ENCODE measurements at regions not wholly inside any gene's neighbourhood (a gene's known extent, or its start where the extent isn't known, plus 50 kb on each side); places are given as distances from the start of the nearest gene placed in this dataset.

DNA sequence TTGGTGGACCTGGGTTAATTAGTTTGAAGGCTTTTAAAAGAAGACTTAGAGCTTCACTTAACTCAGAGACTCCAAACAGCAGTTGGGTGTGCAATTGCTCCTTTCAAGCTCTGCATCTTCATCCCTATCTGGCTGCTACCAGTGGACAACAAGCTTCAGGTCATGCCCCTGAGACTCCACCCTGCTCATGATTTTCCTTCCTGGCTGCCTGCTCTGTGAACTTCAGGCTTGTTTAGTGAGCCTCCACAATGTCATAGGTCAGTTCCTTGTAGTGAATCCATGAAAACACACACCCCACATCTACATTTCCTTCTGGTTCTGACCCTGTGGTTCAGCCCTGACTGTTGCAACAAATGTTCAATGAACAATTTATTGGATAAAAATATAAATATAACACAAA lies 61.1 kb upstream of the MARCKS start:
- no peak for DNase-seq

DNA sequence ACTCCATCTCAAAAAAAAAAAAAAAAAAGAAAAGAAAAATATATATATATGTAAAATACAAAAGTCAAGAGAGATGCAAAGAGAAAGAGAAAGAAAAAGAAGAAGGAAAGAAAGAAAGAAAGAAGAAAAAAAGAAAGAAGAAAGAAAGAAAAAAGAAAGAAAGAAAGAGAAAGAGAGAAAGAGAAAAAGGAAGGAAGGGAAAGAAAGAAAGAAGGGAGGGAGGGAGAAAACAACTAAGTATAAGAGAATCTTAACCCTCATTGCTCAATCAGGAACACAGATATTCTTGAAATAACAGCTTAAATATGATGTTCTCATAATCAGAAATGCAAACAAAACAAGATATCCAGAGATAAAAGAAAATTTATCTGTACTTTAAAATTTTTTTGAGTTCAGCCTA lies 54.4 kb upstream of the MARCKS start:
- DNase-seq, result no peak

DNA sequence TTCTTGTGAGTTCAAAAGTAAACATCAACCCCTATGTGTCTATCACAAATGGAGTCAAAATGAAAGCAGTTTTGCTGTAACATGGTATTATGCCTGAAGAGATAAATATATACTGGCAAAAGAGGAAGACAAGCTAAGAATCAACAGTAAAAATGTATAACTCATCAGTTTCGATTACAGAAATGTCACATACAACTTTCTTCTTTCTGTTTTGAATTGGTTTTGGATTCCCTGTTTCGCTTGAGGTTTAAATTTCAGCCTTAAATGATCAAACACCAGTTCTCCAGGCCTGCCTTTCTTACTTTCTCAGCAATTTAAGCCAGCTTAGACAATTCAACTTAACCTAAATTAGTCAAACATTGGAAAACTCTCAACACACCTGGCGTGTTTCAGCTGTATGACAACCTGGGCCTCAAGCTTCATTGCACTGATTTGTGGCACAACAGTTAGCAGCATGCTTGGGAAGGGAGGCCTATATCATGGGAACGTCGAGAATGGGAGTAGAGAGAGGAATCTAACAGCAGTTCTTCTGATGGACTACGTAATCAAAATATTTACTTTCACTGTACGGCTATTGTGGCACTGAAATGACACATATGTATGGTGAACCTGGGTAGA lies 51.9 kb upstream of the MARCKS start:
- DNase-seq, result no peak

DNA sequence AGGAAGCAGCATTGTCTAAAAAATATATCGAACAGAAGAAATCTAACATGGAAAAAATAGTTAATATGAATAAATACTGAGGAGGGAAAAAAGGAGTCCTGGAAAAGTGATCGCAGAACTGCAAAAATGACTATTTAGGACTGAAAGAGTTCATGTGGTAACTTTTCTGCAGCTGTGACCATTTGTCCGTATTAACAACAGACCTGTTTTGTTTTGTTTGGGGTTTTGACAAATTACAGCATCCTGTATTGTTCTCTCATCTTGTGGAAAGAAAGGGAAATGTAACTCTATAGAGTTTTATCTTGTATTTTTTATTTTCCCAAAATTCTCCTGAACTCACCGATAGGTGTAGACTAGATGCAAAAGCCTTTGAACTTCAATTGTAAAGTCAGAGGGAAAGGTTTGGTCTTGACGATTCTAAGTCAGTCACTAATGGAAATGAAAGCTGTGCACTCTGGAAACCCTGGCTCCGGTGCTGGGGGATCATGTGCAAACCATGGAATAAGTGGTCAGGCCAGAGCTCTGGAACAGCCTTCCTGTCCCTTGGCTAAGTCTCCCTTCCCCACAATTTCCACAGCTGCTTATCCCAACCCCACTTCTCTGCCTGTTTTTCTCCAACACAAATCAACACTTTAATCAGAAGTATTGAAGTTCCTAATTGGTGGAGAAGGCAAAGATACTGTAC lies 51.2 kb upstream of the MARCKS start:
- DNase-seq, result no peak

Measured in activated gamma-delta T cell treated with Interleukin-2 at 50 U/mL for 16 hours (primary cell).